ENCODE measurements at regions not wholly inside any gene's neighbourhood (a gene's known extent, or its start where the extent isn't known, plus 50 kb on each side); places are given as distances from the start of the nearest gene placed in this dataset.
"Not testable (repeated sequence)": the region's sequence is repeated elsewhere in the genome, so short reads cannot be mapped to it uniquely, and the experiment has no call there.

GRCh38 chr1:98575955-98576354 lies 85.6 kb upstream of the SNX7 start:
- DNase-seq, result no peak

- DNase-seq, result no peak
Observed at GRCh38 chr1:98565951-98566350, 95.6 kb upstream of the SNX7 start.

- no peak for DNase-seq
Observed at GRCh38 chr1:98559291-98559690, 102.2 kb upstream of the SNX7 start.

- DNase-seq, result no peak
Observed at GRCh38 chr1:98557895-98558294, 103.6 kb upstream of the SNX7 start.

GRCh38 chr1:98556521-98557158 lies 104.9 kb upstream of the SNX7 start:
- DNase-seq, result no peak

- no peak for DNase-seq
Observed at GRCh38 chr1:98555814-98556213, 105.7 kb upstream of the SNX7 start.

GRCh38 chr1:98552576-98553074 lies 108.9 kb upstream of the SNX7 start:
- DNase-seq, result not testable (repeated sequence)

- no peak for DNase-seq
Observed at GRCh38 chr1:98550076-98550475, 111.4 kb upstream of the SNX7 start.

GRCh38 chr1:98546319-98546718 lies 115.2 kb upstream of the SNX7 start:
- DNase-seq, result no peak

GRCh38 chr1:98538106-98538505 lies 123.4 kb upstream of the SNX7 start:
- DNase-seq, result no peak

- no peak for DNase-seq
Observed at GRCh38 chr1:98523256-98523655, 138.3 kb upstream of the SNX7 start.

- no peak for DNase-seq
Observed at GRCh38 chr1:98516306-98516705, 145.2 kb upstream of the SNX7 start.

- no peak for DNase-seq
Observed at GRCh38 chr1:98515744-98516143, 145.8 kb upstream of the SNX7 start.

GRCh38 chr1:98512216-98512615 lies 149.3 kb upstream of the SNX7 start:
- DNase-seq, result not testable (repeated sequence)

- no peak for DNase-seq
Observed at GRCh38 chr1:98503771-98504170, 157.8 kb upstream of the SNX7 start.

GRCh38 chr1:98502937-98503336 lies 158.6 kb upstream of the SNX7 start:
- no peak for DNase-seq

GRCh38 chr1:98500324-98500723 lies 161.2 kb upstream of the SNX7 start:
- DNase-seq, result no peak

- DNase-seq, result no peak
Observed at GRCh38 chr1:98498651-98499050, 162.9 kb upstream of the SNX7 start.

GRCh38 chr1:98497497-98497896 lies 164.0 kb upstream of the SNX7 start:
- no peak for DNase-seq

GRCh38 chr1:98496256-98496995 lies 165.1 kb upstream of the SNX7 start:
- DNase-seq, result no peak

GRCh38 chr1:98493469-98493868 lies 168.1 kb upstream of the SNX7 start:
- DNase-seq, result no peak

GRCh38 chr1:98490099-98490498 lies 171.4 kb upstream of the SNX7 start:
- DNase-seq, result no peak

- no peak for DNase-seq
Observed at GRCh38 chr1:98487620-98488019, 173.9 kb upstream of the SNX7 start.

- no peak for DNase-seq
Observed at GRCh38 chr1:98482611-98483010, 178.9 kb upstream of the SNX7 start.

- DNase-seq, result no peak
Observed at GRCh38 chr1:98480271-98480670, 181.2 kb upstream of the SNX7 start.

All from CD4-positive, alpha-beta T cell treated with Interleukin-17A for 4 hours (primary cell).